Upper lobe of left lung (tissue), 6 donors: ENCODE measurements at regions not wholly inside any gene's neighbourhood (a gene's known extent, or its start where the extent isn't known, plus 50 kb on each side); places are given as distances from the start of the nearest gene placed in this dataset.

Experiments
- ATAC-seq, 2 donors: fragments of 200-7000 bp; cut with Tn5 transposase; one replicate each; pipeline ENCODE4 v1.9.1; 2022; ENCODE audit warnings: mild to moderate bottlenecking in 2 of 2, moderate library complexity in 2 of 2; ENCODE audit not compliant: low FRiP score in 2 of 2
- DNase-seq, 2 donors: peaks; one replicate each; pipeline ENCODE4 v3.0.0-alpha.2; 2019 to 2020
- H3K27ac ChIP-seq, 4 donors: fragments of 200-600 bp; sonication (generic); one replicate each; pipeline ENCODE4 v1.5.1; 2016 to 2019
- H3K27me3 ChIP-seq, 4 donors: fragments of 200-600 bp; sonication (generic); one replicate each; pipeline ENCODE4 v1.5.1; 2017 to 2019
- H3K36me3 ChIP-seq, 4 donors: fragments of 200-600 bp; sonication (generic); one replicate each; pipeline ENCODE4 v1.5.1; 2016 to 2019
- H3K4me1 ChIP-seq, 4 donors: fragments of 200-600 bp; sonication (generic); one replicate each; pipeline ENCODE4 v1.5.1; 2018 to 2019
- H3K4me3 ChIP-seq, 4 donors: fragments of 200-600 bp; sonication (generic); one replicate each; pipeline ENCODE4 v1.5.1; 2017 to 2019; ENCODE audit warnings: mild to moderate bottlenecking in 2 of 4, moderate library complexity in 1 of 4
- H3K9me3 ChIP-seq, 4 donors: fragments of 200-600 bp; sonication (generic); one replicate each; pipeline ENCODE4 v1.5.1; 2018 to 2019
- CTCF ChIP-seq, 6 experiments: fragments of 450-650 bp in 4 of 6; fragments of 200-600 bp in 2 of 6; sonication (generic) in 2 of 6; IDR thresholded peaks; one replicate each; pipeline ENCODE4 v1.5.1; 2016 to 2019; ENCODE audit warnings: antibody characterized with exemption in 6 of 6
- EP300 ChIP-seq, 4 donors: sonication (generic); formaldehyde crosslinking; IDR thresholded peaks; one replicate each; pipeline ENCODE4 v1.5.1; 2017; ENCODE audit warnings: antibody characterized with exemption in 4 of 4, control low read depth in 2 of 4
- POLR2A ChIP-seq, 4 donors: fragments of 450-650 bp; IDR thresholded peaks; one replicate each; pipeline ENCODE4 v1.5.1; 2016 to 2017; ENCODE audit warnings: antibody characterized with exemption in 4 of 4, mild to moderate bottlenecking in 2 of 4
- POLR2AphosphoS5 ChIP-seq, 2 donors: sonication (generic); formaldehyde crosslinking; IDR thresholded peaks; one replicate each; pipeline ENCODE4 v1.5.1; 2017; ENCODE audit warnings: antibody characterized with exemption in 2 of 2
- WGBS, 2 donors: methylation state at CpG; one replicate each; pipeline ENCODE4 v1.1.5; 2017 to 2018; 5-methylcytosine and 5-hydroxymethylcytosine counted together
- donor health status: DM: no; HTN: no; CAD: no; lungs with moderate emphysema.
- donor health status: DM: no; HTN: yes; CAD: no; lungs with severe emphysema.

GRCh38 chr2:57884281-57884680 lies 162.3 kb upstream of the VRK2 start:
- no peak for ATAC-seq
- Histone ChIP-seq H3K27me3 (no peaks in the 10 kb centered on the region), H3K9me3 (no peaks in the 10 kb centered on the region), H3K4me3 (no peak overlapping the region), H3K27ac (no peak overlapping the region), H3K4me1 (no peaks in the 10 kb centered on the region), H3K36me3 (no peaks in the 10 kb centered on the region)
- WGBS, 2 donors: 88 to 91% methylated on average over 1 of the region's 1 CpG
- TF ChIP-seq EP300 (IDR thresholded peaks at IDR 0.05): no peak
- no peak for TF ChIP-seq POLR2AphosphoS5 (IDR thresholded peaks at IDR 0.05)
- TF ChIP-seq POLR2A (IDR thresholded peaks at IDR 0.05): no peak
- no peak for DNase-seq

- Histone ChIP-seq H3K9me3 (no peaks in the 10 kb centered on the region), H3K4me3 (no peak overlapping the region), H3K27me3 (no peaks in the 10 kb centered on the region), H3K4me1 (no peaks in the 10 kb centered on the region), H3K27ac (no peak overlapping the region), H3K36me3 (no peaks in the 10 kb centered on the region)
- no peak for ATAC-seq
- TF ChIP-seq CTCF (IDR thresholded peaks at IDR 0.05) (no peak), EP300 (IDR thresholded peaks at IDR 0.05) (no peak), POLR2A (IDR thresholded peaks at IDR 0.05) (no peak), POLR2AphosphoS5 (IDR thresholded peaks at IDR 0.05) (no peak)
- DNase-seq: no peak
Observed at GRCh38 chr2:57885742-57886141, 160.9 kb upstream of the VRK2 start.

GRCh38 chr2:57886161-57886786 lies 160.3 kb upstream of the VRK2 start:
- WGBS, 2 donors: 63 to 69% methylated on average over 12 to 13 of the region's 13 CpGs
- ATAC-seq (no peak), DNase-seq (no peak)
- no peaks in the 10 kb centered on the region for H3K27me3 ChIP-seq
- H3K9me3 ChIP-seq: no peaks in the 10 kb centered on the region
- TF ChIP-seq POLR2A (IDR thresholded peaks at IDR 0.05) (no peak), POLR2AphosphoS5 (IDR thresholded peaks at IDR 0.05) (no peak), CTCF (IDR thresholded peaks at IDR 0.05) (no peak), EP300 (IDR thresholded peaks at IDR 0.05) (no peak)
- no peak overlapping the region for H3K27ac ChIP-seq
- H3K4me1 ChIP-seq: no peaks in the 10 kb centered on the region
- no peaks in the 10 kb centered on the region for H3K36me3 ChIP-seq
- no peak overlapping the region for H3K4me3 ChIP-seq

- Histone ChIP-seq H3K36me3 (no peaks in the 10 kb centered on the region), H3K27ac (no peak overlapping the region), H3K27me3 (no peaks in the 10 kb centered on the region), H3K4me1 (no peaks in the 10 kb centered on the region), H3K9me3 (no peaks in the 10 kb centered on the region), H3K4me3 (no peak overlapping the region)
- no peak for ATAC-seq
- 80 to 83% methylated on average over 3 of the region's 3 CpGs for WGBS, 2 donors
- no peak for TF ChIP-seq POLR2AphosphoS5 (IDR thresholded peaks at IDR 0.05)
- TF ChIP-seq CTCF (IDR thresholded peaks at IDR 0.05): no peak
- TF ChIP-seq EP300 (IDR thresholded peaks at IDR 0.05): no peak
- no peak for TF ChIP-seq POLR2A (IDR thresholded peaks at IDR 0.05)
- DNase-seq: no peak
Observed at GRCh38 chr2:57888463-57888862, 158.1 kb upstream of the VRK2 start.

- TF ChIP-seq EP300 (IDR thresholded peaks at IDR 0.05) (no peak), POLR2A (IDR thresholded peaks at IDR 0.05) (no peak), POLR2AphosphoS5 (IDR thresholded peaks at IDR 0.05) (no peak), CTCF (IDR thresholded peaks at IDR 0.05) (no peak)
- Histone ChIP-seq H3K4me1 (no peaks in the 10 kb centered on the region), H3K9me3 (no peaks in the 10 kb centered on the region), H3K4me3 (no peak overlapping the region), H3K27me3 (no peaks in the 10 kb centered on the region), H3K27ac (no peak overlapping the region), H3K36me3 (no peaks in the 10 kb centered on the region)
- ATAC-seq (no peak), DNase-seq (no peak)
Observed at GRCh38 chr2:57890464-57890863, 156.1 kb upstream of the VRK2 start.
